Sigmoid colon (tissue), 4 donors: ENCODE measurements at regions not wholly inside any gene's neighbourhood (a gene's known extent, or its start where the extent isn't known, plus 50 kb on each side); places are given as distances from the start of the nearest gene placed in this dataset.

Experiments
- POLR2A ChIP-seq, 2 donors: fragments of 450-650 bp; IDR thresholded peaks; one replicate each; pipeline ENCODE4 v1.6.1; 2016; ENCODE audit warnings: antibody characterized with exemption in 2 of 2, mild to moderate bottlenecking in 2 of 2, moderate library complexity in 2 of 2
- POLR2AphosphoS5 ChIP-seq, 4 donors: sonication (generic); formaldehyde crosslinking; IDR thresholded peaks; one replicate each; pipeline ENCODE4 v1.6.1; 2017; ENCODE audit warnings: antibody characterized with exemption in 4 of 4
- TF ChIP-seq, protein P1 (sequence below), 4 experiments: fragments of 450-650 bp in 3 of 4; fragments of 200-600 bp in 1 of 4; IDR thresholded peaks; one replicate each; pipeline ENCODE4 v1.5.1; 2016 to 2019; ENCODE audit warnings: antibody characterized with exemption in 4 of 4, mild to moderate bottlenecking in 3 of 4, moderate library complexity in 2 of 4

DNA sequence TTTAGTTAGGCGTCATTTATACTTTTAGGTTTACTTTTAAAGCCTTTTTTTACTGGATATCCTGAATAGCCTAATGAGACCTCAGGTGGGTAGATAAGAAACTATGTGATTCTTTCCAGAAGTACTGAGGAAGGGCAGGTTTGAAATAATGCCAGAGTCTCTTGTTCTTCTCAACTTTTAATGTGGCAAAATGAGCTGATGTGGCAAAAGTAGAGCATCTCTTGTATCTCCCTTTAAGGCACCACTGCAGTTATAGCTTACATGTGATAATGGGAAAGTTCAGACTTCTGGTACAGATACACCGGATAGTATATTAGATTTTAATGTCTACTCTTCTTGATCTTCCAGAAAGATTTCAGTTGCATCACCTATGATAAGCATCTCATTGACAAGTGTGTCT is 1124.8 kb downstream of the LRFN5 start:
- TF ChIP-seq POLR2A (IDR thresholded peaks at IDR 0.05) (no peak), POLR2AphosphoS5 (IDR thresholded peaks at IDR 0.05) (no peak)
- TF ChIP-seq, protein P1, sequence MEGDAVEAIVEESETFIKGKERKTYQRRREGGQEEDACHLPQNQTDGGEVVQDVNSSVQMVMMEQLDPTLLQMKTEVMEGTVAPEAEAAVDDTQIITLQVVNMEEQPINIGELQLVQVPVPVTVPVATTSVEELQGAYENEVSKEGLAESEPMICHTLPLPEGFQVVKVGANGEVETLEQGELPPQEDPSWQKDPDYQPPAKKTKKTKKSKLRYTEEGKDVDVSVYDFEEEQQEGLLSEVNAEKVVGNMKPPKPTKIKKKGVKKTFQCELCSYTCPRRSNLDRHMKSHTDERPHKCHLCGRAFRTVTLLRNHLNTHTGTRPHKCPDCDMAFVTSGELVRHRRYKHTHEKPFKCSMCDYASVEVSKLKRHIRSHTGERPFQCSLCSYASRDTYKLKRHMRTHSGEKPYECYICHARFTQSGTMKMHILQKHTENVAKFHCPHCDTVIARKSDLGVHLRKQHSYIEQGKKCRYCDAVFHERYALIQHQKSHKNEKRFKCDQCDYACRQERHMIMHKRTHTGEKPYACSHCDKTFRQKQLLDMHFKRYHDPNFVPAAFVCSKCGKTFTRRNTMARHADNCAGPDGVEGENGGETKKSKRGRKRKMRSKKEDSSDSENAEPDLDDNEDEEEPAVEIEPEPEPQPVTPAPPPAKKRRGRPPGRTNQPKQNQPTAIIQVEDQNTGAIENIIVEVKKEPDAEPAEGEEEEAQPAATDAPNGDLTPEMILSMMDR (IDR thresholded peaks at IDR 0.05): no peak
